ENCODE measurements at regions not wholly inside any gene's neighbourhood (a gene's known extent, or its start where the extent isn't known, plus 50 kb on each side); places are given as distances from the start of the nearest gene placed in this dataset.

- DNase-seq: no peak
Observed at GRCh38 chr10:71025535-71025934, 137.2 kb upstream of the PCBD1 start.

GRCh38 chr10:71028066-71028465 is 139.7 kb upstream of the PCBD1 start:
- no peak for DNase-seq

- no peak for DNase-seq
Observed at GRCh38 chr10:71029411-71029892, 141.1 kb upstream of the PCBD1 start.

GRCh38 chr10:71029907-71030306 is 141.5 kb upstream of the PCBD1 start:
- no peak for DNase-seq

- DNase-seq: no peak
Observed at GRCh38 chr10:71031026-71031425, 142.7 kb upstream of the PCBD1 start.

- no peak for DNase-seq
Observed at GRCh38 chr10:71031603-71032002, 143.2 kb upstream of the PCBD1 start.

GRCh38 chr10:71032887-71033286 is 144.5 kb upstream of the PCBD1 start:
- no peak for DNase-seq

- no peak for DNase-seq
Observed at GRCh38 chr10:71033396-71033980, 145.1 kb upstream of the PCBD1 start.

GRCh38 chr10:71035511-71036296 is 147.3 kb upstream of the PCBD1 start:
- no peak for DNase-seq

GRCh38 chr10:71036297-71036966 is 148.1 kb upstream of the PCBD1 start:
- no peak for DNase-seq

GRCh38 chr10:71038091-71038633 is 149.8 kb upstream of the PCBD1 start:
- no peak for DNase-seq

GRCh38 chr10:71038921-71039320 is 150.6 kb upstream of the PCBD1 start:
- no peak for DNase-seq

- peak; percentile 71 for DNase-seq
Observed at GRCh38 chr10:71039551-71039950, 151.2 kb upstream of the PCBD1 start.

GRCh38 chr10:71040343-71040742 is 152.0 kb upstream of the PCBD1 start:
- DNase-seq: no peak

GRCh38 chr10:71040846-71041605 is 152.7 kb upstream of the PCBD1 start:
- DNase-seq: no peak

GRCh38 chr10:71042216-71042615 is 153.9 kb upstream of the PCBD1 start:
- no peak for DNase-seq

GRCh38 chr10:71042699-71043098 is 154.3 kb upstream of the PCBD1 start:
- no peak for DNase-seq

GRCh38 chr10:71043858-71044257 is 155.5 kb upstream of the PCBD1 start:
- no peak for DNase-seq

- no peak for DNase-seq
Observed at GRCh38 chr10:71044720-71045119, 156.4 kb upstream of the PCBD1 start.

GRCh38 chr10:71045204-71045809 is 156.9 kb upstream of the PCBD1 start:
- no peak for DNase-seq

- DNase-seq: no peak
Observed at GRCh38 chr10:71045936-71046335, 157.6 kb upstream of the PCBD1 start.

GRCh38 chr10:71046747-71047146 is 158.4 kb upstream of the PCBD1 start:
- no peak for DNase-seq

Data from NCI-H1436 treated with DMSO at 0.1 percent for 48 hours (cell line).